CD4-positive, alpha-beta T cell treated with Interleukin-4 for 1 hour (primary cell): ENCODE measurements at regions not wholly inside any gene's neighbourhood (a gene's known extent, or its start where the extent isn't known, plus 50 kb on each side); places are given as distances from the start of the nearest gene placed in this dataset.
A peak's percentile ranks its signal among the peaks of the same experiment; 100 is the strongest.
"Not testable (repeated sequence)": the region's sequence is repeated elsewhere in the genome, so short reads cannot be mapped to it uniquely, and the experiment has no call there.

ENCODE experiments used
- DNase-seq, 2 donors: peaks; one replicate each; pipeline ENCODE4 v3.0.0-alpha.2; 2020 to 2022

DNA sequence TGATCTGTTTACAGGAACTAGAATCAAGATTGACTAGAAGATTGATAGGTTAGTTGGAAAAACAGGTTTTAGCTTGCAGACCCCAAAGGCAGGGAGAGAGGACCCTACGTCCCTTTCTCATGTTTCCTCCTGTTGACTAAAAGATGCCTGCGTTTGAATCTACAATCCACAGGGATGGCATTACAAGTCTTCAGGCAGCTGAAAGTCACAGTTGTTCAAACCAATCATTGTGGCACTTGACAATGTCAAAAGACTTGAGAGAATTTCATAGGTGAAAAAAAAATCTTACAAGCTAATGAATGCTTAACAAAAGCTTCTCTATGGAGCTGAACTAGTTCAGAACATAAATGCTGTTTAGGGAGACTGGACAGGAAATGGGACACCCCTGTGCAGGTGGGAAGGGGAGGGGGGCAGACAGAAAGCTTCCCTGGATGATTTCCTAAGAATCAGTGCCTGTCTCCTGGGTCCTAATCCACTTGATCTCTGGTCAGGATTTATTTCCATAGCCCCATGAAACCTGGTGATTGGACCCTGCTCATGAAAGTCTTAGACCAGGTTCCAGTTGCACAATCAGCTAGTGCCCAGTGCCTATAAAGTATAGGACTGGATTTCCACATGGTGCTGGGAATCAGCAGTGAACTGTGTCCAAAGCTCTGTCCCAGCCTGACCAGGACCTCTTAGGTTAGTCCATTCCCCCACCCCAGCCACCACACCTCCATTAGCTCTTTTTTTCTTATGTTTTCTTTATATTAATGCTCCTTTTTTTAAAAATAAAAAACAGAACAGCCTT lies 91.6 kb upstream of the BCAR3 start:
- no peak for DNase-seq

DNA sequence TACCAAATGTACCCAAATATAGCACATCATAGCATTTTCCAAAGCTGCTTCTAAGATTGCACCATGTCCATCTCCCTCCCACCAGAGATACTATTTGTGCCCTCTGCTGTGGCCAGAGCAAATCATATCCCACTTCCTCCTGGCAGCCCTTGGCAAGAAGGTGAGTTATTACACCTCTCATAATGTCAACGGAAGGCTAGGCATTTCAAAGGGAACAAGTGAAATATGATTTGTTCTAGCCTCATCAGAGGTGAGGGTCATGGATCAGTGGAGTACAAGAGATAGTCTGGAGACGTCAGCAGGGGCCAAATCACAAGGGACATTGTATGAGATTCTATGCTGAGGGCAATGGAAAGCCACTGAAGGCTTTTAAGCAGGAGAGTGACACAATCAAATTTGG lies 90.2 kb upstream of the BCAR3 start:
- DNase-seq, result no peak

DNA sequence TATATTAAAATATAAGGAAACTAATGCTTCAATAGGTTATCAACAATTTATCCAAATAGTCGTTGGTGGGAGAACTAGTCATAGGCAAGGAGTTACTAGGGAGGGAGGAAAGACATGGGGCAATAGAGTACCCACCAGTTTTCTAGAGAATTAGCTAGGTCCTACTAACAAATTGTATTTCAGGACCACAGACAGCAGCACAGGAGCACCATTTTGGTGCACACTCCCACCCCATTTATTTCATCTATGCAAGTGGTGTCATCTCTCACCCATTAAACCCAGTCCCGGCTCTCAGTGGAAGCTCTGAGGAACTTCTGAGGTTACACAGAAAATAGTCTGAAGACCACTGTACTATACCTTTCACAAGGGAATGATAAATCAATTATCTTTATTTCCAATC lies 89.0 kb upstream of the BCAR3 start:
- no peak for DNase-seq

DNA sequence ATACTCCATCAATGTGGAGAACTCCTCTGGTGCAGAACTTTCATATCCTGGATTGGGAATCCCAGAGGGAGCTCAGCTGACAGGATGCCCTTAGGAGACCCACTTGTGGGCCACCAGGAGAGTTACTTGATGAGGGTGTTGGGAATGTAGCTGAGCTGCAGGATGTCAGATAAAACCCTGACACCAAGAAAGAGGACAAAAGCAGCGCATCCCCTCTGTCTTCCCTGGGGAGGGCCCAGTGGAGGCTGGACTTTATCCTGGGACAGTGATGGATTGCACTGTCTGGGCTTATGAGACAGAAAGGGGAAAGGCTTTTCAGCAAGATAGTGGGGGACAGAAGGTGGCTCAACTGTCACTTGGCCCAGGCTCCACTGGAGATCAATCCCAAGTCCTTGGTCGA lies 88.1 kb upstream of the BCAR3 start:
- DNase-seq, result no peak

DNA sequence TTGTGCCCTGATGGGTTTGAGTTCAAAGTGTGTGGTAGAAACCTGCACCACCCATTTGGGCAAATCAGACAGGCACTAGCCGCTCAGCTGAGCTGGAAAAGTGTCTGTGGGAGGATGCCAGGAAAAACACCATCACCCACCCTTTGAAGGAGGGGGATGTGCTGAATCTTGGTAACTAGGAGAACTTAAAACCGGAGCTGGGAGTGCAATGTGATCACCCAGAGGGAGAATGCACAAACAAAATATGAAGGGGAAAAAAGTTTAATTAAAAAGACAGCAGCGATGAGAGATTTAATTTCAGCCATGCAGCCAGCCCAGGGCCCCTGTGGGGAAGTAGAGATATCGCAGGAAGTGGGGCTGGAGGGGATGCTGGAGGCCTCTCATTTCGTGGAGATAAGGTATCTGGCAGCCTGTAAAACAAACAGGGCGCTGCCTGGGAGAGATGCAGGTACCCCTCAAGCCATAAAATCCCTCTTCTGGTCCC lies 86.8 kb upstream of the BCAR3 start:
- DNase-seq, result no peak

DNA sequence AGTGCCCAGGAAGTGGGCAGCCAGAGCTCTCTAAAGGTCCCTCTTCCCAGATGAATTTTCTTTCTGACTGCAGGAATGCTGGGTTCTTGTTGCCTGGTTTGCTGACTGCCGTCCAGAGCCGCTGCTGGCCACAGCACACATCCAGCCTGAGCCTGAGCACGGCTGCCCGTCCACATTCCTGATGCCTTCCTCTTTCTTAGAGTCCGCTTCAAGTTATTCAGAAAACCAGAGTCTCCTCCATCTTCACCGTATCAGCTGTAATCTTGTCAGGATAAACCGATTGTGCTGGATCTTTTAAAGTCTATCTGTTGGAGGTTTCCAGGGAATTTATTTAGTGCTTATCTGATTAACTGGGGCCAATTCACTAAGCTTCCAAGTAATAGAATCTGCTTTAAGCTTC lies 84.8 kb upstream of the BCAR3 start:
- no peak for DNase-seq

DNA sequence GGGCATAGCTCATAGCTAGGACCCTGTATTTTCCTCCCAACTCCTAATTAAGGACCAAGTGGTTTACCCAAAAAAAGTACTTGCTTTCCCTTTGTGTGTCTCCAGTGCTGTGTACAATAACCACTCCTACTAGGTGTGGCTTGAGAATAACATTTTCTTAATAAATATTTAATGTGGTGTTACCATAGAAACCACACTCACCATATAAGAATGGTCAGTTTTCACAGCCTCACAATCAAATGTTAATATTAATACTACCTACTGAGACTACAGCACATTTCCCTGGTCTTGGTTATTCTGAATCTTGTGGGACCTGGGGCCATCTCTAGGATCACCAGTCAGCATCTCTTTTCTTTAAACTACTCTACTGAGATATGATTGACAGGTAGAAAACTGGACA lies 83.5 kb upstream of the BCAR3 start:
- no peak for DNase-seq

DNA sequence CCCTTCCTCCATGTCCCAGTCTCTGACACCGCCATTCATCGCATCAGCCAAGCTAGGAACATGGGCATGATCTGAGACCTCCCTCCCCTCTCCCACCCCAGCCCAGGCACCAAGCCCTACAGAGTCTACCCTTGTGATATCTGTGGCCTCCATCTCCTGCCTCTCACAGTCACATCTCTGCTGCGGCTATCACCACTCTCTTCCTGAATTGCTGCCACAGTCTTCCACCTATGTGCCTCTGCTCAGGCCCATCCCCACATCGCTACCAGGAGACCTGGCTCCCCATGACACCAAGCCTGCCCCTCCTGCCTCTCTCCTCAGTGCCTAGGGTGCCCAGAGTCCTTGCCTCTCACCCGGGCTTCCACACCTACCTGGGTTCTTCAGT lies 82.7 kb upstream of the BCAR3 start:
- DNase-seq, result no peak

DNA sequence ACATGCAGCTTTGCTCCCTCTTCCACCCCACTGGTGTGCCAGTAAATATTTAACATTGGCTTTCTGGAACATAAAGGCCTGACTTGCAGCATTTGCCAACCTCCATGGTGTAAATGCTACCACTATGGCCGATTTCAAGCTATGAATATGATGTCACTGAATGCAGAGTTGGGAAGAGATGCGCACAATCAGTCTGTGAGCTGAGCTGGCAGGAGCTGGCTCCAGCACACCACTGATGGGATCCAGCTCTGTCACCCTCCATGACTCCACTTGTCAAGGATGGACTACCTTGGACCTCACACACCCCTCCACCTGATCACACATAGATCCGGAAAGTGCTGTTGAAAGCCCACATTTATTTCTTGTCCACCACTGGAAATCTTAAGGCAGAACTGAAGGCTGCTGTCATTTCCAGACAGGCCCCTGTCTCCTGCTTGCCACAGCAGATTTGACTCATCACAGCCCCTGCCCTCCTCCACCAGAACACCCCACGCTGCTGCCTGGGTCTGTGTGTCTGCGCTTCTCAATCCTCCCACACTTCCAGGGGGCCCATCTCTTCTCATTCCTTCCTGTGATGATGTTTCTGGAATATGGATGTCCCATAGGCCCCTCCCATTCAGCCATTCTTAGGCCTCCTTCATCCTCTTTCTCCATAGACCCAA lies 82.2 kb upstream of the BCAR3 start:
- no peak for DNase-seq

DNA sequence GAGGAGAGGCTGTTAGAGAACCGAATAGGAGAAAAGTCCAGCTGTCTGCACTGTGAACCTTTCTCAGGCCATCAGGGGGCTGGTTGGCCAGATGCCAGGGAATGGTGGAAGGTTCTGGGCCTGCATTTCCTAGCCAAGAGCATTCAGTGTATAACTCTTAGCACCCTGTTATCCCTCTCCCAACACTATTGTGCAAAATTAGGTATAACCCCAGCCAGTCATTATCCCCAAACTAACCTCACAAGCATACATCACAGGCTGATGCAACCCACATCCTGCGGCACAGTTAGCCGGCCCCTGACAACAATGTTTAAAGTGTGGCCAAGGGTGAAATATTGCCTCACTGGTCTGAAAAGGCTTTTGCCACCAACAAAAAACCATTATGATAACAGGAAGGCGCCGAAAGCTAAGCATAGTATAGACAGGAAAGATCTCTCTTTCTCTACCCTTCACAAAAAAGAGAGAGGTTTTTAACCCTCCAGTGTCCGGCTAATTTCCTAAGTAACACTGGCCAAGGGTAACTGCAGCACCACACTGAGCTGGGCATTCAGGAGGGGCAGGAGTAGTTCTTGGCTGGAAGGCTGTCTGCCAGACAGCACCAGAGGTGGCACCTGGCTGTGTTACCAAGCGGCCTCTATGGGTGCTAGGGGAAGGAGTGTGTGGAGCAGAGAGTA lies 77.3 kb upstream of the BCAR3 start:
- DNase-seq, result peak; percentile 16 to 26

DNA sequence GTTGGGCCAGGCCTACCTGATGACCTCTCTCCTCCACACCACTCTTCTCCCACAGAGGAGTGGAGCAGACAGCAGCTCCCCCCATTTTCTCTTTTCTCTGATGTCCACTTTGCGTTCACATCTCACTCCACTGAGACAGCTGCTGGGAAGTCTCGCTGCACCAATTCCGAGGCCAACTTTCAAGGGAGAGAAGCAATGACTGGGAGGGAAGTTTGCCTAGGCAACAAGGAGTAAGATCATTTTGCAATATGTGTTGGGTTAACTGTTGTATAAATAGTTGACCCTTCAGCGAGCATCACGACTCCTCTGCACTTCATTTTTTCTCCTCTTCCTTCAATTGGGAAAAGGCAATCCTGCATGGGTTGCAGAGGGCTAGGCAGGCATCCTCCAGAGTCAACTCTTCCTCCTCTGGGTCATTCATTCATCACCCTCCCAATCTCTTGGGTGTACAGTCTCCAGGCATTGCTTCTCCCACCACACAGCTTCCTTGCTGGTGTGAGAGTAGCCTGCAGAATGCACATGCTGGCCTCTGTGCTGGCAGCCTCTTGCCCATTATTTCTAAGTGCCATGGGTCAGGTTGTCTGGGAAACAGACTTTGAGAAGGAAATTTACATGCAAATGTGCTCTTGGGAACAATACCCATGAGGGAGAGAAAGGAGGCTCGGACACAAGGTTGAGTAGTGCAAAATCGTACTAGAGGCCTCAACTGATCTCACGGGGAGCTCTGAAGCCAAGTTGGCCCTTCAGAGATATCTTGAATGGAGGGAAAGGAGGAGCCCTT lies 75.8 kb upstream of the BCAR3 start:
- no peak for DNase-seq

DNA sequence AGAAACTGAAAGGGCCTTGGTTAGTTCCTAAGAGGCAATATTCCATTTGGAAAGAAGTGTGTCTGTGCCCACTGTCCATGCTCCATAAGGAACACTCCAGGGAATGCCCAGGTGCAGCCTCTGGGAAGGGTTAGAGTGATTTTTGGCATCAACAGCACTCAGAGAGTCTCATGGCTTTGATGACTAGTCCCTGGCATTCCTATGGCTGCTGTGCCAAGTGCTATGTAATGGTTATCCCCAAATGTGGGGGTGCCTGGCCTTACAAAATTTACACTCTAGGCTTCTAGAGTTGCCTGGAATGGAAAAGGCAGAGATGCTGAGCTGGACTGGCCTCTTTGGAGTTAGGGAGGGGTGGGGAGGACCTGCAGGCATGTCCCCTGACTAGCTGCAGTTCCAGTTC lies 75.0 kb upstream of the BCAR3 start:
- no peak for DNase-seq

DNA sequence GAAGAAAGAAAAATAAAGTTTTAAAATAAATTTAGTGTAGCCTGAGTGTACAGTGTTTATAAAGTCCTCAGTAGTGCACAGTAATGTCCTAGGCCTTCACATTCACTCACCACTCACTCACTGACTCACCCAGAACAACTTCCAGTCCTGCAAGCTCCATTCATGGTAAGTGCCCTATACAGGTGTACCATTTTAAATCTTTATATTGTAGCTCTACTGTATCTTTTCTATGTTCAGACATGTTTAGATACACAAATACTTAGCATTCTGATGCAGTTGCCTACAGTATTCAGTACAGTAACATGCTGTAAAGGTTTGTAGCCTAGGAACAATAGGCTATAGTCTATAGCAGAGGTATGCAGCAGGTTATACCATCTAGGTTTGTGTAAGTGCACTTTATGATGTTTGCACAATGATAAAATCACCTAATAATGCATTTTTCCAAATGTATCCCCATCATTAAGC lies 73.6 kb upstream of the BCAR3 start:
- DNase-seq, result not testable (repeated sequence)

DNA sequence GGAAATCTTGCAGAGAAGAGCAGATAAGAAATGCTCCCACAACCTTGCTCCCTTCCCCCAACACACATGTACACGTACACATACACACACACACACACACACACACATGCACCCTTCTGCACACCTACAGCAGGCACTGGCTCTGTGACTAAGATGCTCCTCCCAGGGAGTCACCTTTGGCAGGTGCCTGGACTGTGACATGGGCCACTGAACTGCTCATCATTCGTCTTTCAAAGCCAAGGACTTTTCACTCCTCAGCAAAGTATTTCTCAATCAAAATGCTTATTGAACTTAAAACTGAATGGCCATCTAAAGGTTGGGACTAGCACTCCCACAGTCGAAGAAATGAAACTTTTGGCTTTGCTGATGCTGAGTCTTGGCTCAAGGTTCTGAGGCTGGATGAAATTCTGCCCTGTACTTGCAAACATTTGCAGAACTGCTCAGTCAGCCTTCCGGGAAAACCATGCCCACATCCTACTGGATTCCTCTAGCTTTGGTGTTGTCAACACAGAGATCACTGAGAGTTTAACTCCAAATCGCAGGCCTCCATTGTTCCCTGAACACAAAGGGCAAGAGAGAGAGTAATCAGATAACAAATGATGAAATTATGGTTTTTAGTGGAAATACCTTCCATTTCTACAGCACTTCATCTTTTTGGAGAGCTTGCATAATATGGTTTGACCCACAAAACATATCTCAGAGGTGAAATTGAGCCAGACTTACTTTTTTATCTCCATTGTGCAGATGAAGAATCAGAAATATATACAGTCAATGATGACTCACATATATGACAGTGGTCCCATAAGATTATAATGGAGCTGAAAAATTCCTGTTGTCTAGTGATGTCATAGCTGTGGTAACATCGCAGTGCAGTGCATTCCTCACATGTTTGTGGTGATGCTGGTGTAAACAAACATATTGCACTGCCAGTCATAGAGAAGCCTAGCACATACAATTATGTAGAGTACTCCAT lies 72.4 kb upstream of the BCAR3 start:
- no peak for DNase-seq

DNA sequence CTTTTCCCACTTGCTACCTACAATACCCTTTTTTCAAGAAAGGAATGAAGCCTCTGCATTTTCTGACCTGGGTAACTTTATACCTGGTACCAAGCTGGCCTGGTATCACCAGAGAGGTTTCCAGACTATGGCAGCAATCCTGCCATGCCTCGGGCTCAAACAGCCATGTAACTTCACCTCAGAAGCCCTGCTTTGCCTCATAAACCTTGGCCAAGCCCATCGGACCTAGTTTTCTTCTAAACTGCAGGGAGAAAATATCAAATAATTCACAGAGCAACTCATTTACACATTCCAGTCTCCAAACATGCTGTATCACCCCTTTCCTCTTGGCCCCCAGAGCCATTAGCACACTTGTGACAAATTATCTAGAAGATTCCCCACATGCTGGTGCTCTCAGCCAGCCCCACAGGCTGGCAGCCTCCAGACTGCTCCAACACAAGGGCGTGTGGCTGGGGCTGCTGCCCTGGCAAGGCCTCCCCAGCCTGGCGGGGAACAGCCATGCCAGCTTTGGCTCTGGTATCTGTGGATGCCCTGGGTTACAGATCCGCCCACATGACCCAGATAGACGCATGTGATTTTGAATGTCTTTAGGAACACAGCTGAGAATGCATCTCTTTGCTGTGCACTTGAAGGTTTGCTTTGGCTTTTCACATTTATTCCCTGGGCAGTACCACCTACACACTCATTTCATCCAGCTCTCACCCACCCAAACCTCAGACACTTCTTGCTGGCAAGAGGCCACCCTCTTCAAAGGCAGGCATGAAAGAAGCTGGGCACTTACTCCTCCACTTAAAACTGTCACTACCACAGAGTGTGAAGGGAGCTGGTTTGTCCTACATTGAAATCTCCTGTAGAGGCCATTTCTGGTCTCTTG lies 70.0 kb upstream of the BCAR3 start:
- DNase-seq, result no peak

DNA sequence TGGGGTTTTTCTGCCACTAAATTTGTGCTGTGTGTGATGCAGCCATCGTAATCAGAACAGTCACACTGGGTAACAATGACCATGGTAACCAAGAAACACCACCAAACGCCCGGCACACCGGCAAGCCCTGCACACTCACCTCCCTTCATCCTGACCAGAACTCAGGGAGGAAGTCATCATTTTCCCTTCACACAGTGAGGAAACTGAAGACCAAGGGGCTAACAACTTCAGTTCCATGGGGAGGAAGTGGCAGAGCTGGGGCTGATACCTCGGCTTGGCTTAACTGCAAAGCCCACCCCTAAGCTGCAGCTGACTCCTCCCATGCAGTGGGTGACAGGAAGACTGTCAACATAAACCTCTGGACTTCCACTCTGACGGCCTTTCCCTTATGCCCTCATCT lies 69.3 kb upstream of the BCAR3 start:
- peak in 1 of 2 donors; percentile 25 for DNase-seq

DNA sequence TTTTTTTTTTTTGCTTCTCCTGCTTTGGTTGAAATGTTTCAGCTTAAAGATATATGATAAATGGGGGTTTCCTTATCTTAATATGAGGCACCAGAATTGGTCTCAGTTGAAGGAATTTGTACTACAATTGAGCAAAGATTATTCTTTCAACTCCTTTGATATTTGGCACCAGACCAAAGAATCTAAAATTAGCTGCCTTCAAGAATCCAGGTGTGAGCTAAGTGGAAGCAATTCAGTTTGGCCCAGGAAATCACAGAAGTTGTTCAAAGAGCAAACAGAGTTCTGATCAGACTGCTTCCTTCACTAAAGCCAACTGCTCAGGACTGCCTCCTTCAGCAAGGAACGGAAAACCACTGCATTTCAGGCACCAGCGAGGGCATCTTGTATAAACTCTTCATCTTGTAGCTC lies 68.3 kb upstream of the BCAR3 start:
- DNase-seq, result no peak

DNA sequence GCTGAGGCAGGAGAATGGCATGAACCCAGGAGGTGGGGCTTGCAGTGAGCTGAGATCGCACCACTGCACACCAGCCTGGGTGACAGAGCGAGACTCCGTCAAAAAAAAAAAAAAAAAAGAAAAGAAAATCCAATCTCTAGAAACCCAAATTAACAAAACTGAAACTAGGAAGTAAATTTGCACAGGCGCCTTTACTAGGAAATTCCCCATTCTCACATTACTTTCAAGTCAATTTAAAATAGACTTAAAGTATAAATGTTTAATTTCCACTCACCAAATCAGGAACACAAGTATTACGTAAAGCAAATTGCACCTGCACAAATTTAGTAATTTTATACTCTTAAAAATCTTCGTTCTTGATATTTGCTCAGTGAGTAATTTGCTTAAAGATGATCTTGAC lies 67.8 kb upstream of the BCAR3 start:
- DNase-seq, result peak in 1 of 2 donors; percentile 18

DNA sequence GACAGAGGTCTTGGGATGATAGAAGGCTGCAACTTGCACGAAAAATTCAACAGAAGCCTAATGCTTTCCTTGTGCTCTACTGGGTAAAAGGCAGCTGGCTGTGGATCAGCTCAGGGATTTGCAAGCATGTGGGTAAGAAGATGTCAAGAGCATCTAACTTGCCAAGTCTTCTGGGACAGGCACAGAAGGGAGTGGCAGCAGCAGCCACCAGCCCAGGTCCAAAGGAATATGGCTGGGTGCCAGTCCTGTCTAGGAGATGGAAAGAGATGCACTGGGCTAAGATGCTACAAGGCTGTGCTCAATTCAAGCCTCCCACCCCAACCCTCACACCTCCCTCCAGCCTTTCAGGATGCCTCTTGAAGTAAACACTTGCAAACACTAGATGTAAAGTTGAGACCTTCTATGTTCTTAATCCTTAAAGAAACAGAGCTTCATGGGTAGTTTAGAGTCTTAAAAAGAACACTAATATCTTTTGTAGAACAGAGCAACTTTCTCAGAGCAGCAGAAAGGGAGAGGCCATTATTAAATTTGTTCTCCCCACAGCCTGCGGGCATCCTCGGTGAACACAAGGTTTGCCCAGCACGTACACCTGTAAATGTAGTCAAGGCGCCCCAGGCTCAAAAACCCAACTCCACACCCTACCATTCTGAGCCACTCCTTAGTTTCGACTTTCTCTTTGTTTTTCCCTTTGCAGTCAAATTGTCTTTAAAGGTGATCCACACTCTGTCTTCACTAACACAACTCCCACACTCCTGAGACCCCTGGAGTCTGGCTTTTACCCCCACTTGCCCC lies 64.6 kb upstream of the BCAR3 start:
- DNase-seq, result no peak
